ENCODE measurements at regions not wholly inside any gene's neighbourhood (a gene's known extent, or its start where the extent isn't known, plus 50 kb on each side); places are given as distances from the start of the nearest gene placed in this dataset.
"Not testable (repeated sequence)": the region's sequence is repeated elsewhere in the genome, so short reads cannot be mapped to it uniquely, and the experiment has no call there.

GRCh38 chr5:10102235-10102634 lies 147.5 kb downstream of the ATPSCKMT start:
- TF ChIP-seq POLR2A (IDR thresholded peaks at IDR 0.05) = not testable (repeated sequence)
- TF ChIP-seq, protein P1, sequence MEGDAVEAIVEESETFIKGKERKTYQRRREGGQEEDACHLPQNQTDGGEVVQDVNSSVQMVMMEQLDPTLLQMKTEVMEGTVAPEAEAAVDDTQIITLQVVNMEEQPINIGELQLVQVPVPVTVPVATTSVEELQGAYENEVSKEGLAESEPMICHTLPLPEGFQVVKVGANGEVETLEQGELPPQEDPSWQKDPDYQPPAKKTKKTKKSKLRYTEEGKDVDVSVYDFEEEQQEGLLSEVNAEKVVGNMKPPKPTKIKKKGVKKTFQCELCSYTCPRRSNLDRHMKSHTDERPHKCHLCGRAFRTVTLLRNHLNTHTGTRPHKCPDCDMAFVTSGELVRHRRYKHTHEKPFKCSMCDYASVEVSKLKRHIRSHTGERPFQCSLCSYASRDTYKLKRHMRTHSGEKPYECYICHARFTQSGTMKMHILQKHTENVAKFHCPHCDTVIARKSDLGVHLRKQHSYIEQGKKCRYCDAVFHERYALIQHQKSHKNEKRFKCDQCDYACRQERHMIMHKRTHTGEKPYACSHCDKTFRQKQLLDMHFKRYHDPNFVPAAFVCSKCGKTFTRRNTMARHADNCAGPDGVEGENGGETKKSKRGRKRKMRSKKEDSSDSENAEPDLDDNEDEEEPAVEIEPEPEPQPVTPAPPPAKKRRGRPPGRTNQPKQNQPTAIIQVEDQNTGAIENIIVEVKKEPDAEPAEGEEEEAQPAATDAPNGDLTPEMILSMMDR (IDR thresholded peaks at IDR 0.05) = not testable (repeated sequence)

Data from uterus (tissue), 2 donors.